SK-N-SH (cell line): ENCODE measurements at regions not wholly inside any gene's neighbourhood (a gene's known extent, or its start where the extent isn't known, plus 50 kb on each side); places are given as distances from the start of the nearest gene placed in this dataset.

Experiments used
- CTCF ChIA-PET: fragments of 300-600, 350-600 bp; formaldehyde crosslinking; extraction: SDS; loops from one replicate; lab custom pipeline; 2021; lab: Yijun Ruan, JAX
- POLR2A ChIA-PET: fragments of 350-600 bp; sonication (Branson Sonifier 250); formaldehyde crosslinking; extraction: SDS; loops from one replicate; lab custom pipeline; 2020; ENCODE audit warnings: antibody characterized with exemption, inconsistent platforms; lab: Yijun Ruan, JAX
- DNase-seq: peaks from one replicate; pipeline ENCODE4 v3.0.0; 2012
- H2AFZ ChIP-seq: fragments of 200-600 bp; sonication (generic); 2 replicates; pipeline ENCODE4 v1.8.1; 2016; ENCODE audit warnings: antibody characterized with exemption, mild to moderate bottlenecking, low read depth
- H3F3A ChIP-seq: fragments of 200-600 bp; sonication (generic); replicated peaks from 2 replicates; pipeline ENCODE3; 2016; ENCODE audit warnings: antibody characterized with exemption, mild to moderate bottlenecking; ENCODE audit not compliant: insufficient read depth
- H3K27ac ChIP-seq, 2 experiments: fragments of 200-500 bp in 1 of 2; fragments of 200-600 bp in 1 of 2; sonication (Bioruptor generic) in 1 of 2; sonication (generic), shearing (Covaris generic) in 1 of 2; 2 replicates each; pipeline versions ENCODE4 v1.5.1 to v1.6.1; 2014 to 2016; ENCODE audit warnings: low read depth in 2 of 2, inconsistent platforms in 1 of 2, low read length in 1 of 2, mild to moderate bottlenecking in 1 of 2, mixed read lengths in 1 of 2
- H3K27me3 ChIP-seq: fragments of 200-600 bp; sonication (generic), shearing (Covaris generic); 2 replicates; pipeline ENCODE4 v1.6.1; 2016; ENCODE audit warnings: mixed run types; ENCODE audit not compliant: insufficient read depth
- H3K36me3 ChIP-seq, 2 experiments: fragments of 200-500 bp in 1 of 2; fragments of 200-600 bp in 1 of 2; sonication (Bioruptor generic) in 1 of 2; sonication (generic) in 1 of 2; replicated peaks in 1 of 2; 2 replicates each; pipeline versions ENCODE3 to v1.5.1; 2014 to 2016; ENCODE audit warnings: low read length in 1 of 2, mild to moderate bottlenecking in 1 of 2; ENCODE audit not compliant: insufficient read depth in 2 of 2, control insufficient read depth in 1 of 2
- H3K4me1 ChIP-seq, 2 experiments: fragments of 200-500 bp in 1 of 2; fragments of 200-600 bp in 1 of 2; sonication (Bioruptor generic) in 1 of 2; sonication (generic), shearing (Covaris generic) in 1 of 2; 2 replicates each; pipeline versions ENCODE4 v1.5.1 to v1.6.1; 2014 to 2016; ENCODE audit warnings: low read depth in 1 of 2, low read length in 1 of 2, mixed run types in 1 of 2; ENCODE audit not compliant: insufficient read depth in 2 of 2, control insufficient read depth in 1 of 2
- H3K4me2 ChIP-seq: fragments of 200-600 bp; sonication (generic), shearing (Covaris generic); 2 replicates; pipeline ENCODE4 v1.6.1; 2017; ENCODE audit warnings: mixed run types
- H3K4me3 ChIP-seq, 2 experiments: fragments of 200-500 bp in 1 of 2; fragments of 200-600 bp in 1 of 2; sonication (Bioruptor generic) in 1 of 2; sonication (generic), shearing (Covaris generic) in 1 of 2; 2 replicates each; pipeline versions ENCODE4 v1.5.1 to v1.8.1; 2014 to 2016; ENCODE audit warnings: low read depth in 2 of 2, inconsistent platforms in 1 of 2, low read length in 1 of 2, mild to moderate bottlenecking in 1 of 2, mixed read lengths in 1 of 2, moderate library complexity in 1 of 2
- H3K79me2 ChIP-seq: fragments of 200-600 bp; sonication (generic); 2 replicates; pipeline ENCODE4 v1.8.1; 2017; ENCODE audit warnings: mild to moderate bottlenecking; ENCODE audit not compliant: insufficient read depth
- H3K9ac ChIP-seq: fragments of 200-600 bp; sonication (generic); 2 replicates; pipeline ENCODE4 v1.6.1; 2017; ENCODE audit warnings: mixed run types
- H3K9me2 ChIP-seq: fragments of 200-600 bp; sonication (generic); 2 replicates; pipeline ENCODE4 v1.6.1; 2017; ENCODE audit warnings: mixed run types
- H3K9me3 ChIP-seq: fragments of 200-600 bp; sonication (generic); 2 replicates; pipeline ENCODE4 v1.6.1; 2017; ENCODE audit warnings: mixed run types, mild to moderate bottlenecking, moderate library complexity
- H4K20me1 ChIP-seq: fragments of 200-600 bp; sonication (generic); 2 replicates; pipeline ENCODE4 v1.6.1; 2017; ENCODE audit warnings: mild to moderate bottlenecking, mixed run types; ENCODE audit not compliant: insufficient read depth
- EP300 ChIP-seq, 2 experiments: IDR thresholded peaks; 2 replicates each; pipeline versions ENCODE4 v1.4.0 to v1.6.1; 2012; ENCODE audit warnings: borderline replicate concordance in 1 of 2, low read depth in 1 of 2, low read length in 1 of 2
- FOXJ3 ChIP-seq: sonication (generic); formaldehyde crosslinking; IDR thresholded peaks from 2 replicates; pipeline ENCODE4 v1.5.1; 2020; ENCODE audit warnings: mild to moderate bottlenecking, missing genetic modification reagents
- FOXM1 ChIP-seq: IDR thresholded peaks from 2 replicates; pipeline ENCODE4 v1.4.0; 2012; ENCODE audit warnings: low read depth, mild to moderate bottlenecking
- GATA2 ChIP-seq: sonication (generic); formaldehyde crosslinking; IDR thresholded peaks from 2 replicates; pipeline ENCODE4 v1.5.0; 2020; ENCODE audit warnings: mild to moderate bottlenecking, missing genetic modification reagents
- JUND ChIP-seq: IDR thresholded peaks from 2 replicates; pipeline ENCODE4 v1.4.0; 2012
- MEF2A ChIP-seq: IDR thresholded peaks from 2 replicates; pipeline ENCODE4 v1.4.0; 2012; ENCODE audit warnings: low read depth, borderline replicate concordance
- POLR2AphosphoS5 ChIP-seq: IDR thresholded peaks from 2 replicates; pipeline ENCODE4 v1.6.1; 2012; ENCODE audit warnings: low read depth, low read length
- RAD21 ChIP-seq: IDR thresholded peaks from 2 replicates; pipeline ENCODE4 v1.6.1; 2012; ENCODE audit warnings: mild to moderate bottlenecking, low read length
- RXRA ChIP-seq: IDR thresholded peaks from 2 replicates; pipeline ENCODE4 v1.4.0; 2012; ENCODE audit warnings: low read depth, mild to moderate bottlenecking, borderline replicate concordance
- SIN3A ChIP-seq: IDR thresholded peaks from 2 replicates; pipeline ENCODE4 v1.6.1; 2012; ENCODE audit warnings: low read depth, mild to moderate bottlenecking, low read length, moderate library complexity, borderline replicate concordance
- SMC3 ChIP-seq: IDR thresholded peaks from 2 replicates; pipeline ENCODE4 v1.6.1; 2012; ENCODE audit warnings: low read depth, low read length, improper control_type of control experiment
- TCF12 ChIP-seq: IDR thresholded peaks from 2 replicates; pipeline ENCODE4 v1.4.0; 2012
- TEAD4 ChIP-seq: IDR thresholded peaks from 2 replicates; pipeline ENCODE4 v1.4.0; 2012; ENCODE audit warnings: mild to moderate bottlenecking, borderline replicate concordance; ENCODE audit not compliant: insufficient read depth
- YY1 ChIP-seq: IDR thresholded peaks from 2 replicates; pipeline ENCODE4 v1.4.0; 2012; ENCODE audit warnings: low read depth, mild to moderate bottlenecking
- WGBS: methylation state at CpG from one replicate; pipeline ENCODE4 v1.1.6; 2017; ENCODE audit warnings: low lambda C conversion rate; 5-methylcytosine and 5-hydroxymethylcytosine counted together
- TF ChIP-seq, protein P1 (sequence below): IDR thresholded peaks from 2 replicates; pipeline ENCODE4 v1.6.1; 2012; ENCODE audit warnings: mild to moderate bottlenecking, low read depth, low read length, moderate library complexity
- TF ChIP-seq, protein P2 (sequence below): fragments of 150-350 bp; IDR thresholded peaks from 2 replicates; pipeline ENCODE4 v1.6.1; 2017; ENCODE audit warnings: antibody characterized with exemption, low read length, low read depth, borderline replicate concordance
- TF ChIP-seq, protein P3 (sequence below): IDR thresholded peaks from 2 replicates; pipeline ENCODE4; 2012

DNA sequence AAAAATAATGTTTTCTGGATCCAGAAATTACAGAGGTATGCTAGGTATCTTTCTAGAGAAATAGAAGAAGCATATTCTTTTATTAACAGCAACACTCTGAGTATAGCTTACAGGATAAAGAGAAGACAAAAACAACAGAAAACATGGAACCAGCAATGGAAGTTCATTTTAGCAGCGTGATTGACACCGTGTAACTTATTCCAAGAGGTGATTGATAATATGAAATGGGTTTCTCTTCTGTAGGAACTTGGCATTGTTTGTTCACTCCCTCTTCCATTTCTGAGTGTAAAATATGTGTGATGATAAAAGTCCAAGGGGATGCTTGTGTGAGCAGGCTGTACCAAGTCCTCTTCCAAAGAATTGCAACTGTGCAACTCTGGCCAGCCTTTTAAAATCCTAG lies 303.0 kb downstream of the COL12A1 start:
- ChIA-PET CTCF (no interaction called here), POLR2A (no interaction called here)
- Histone ChIP-seq H3K9ac (no peak overlapping the region), H3K79me2 (no peaks in the 10 kb centered on the region), H3K4me2 (no peak overlapping the region), H3K9me2 (no peaks in the 10 kb centered on the region), H3K36me3 (no peaks in the 10 kb centered on the region), H3K4me3 (no peak overlapping the region), H3F3A (no peaks in the 10 kb centered on the region), H2AFZ (no peak overlapping the region), H3K9me3 (no peaks in the 10 kb centered on the region), H3K27ac (no peak overlapping the region), H3K27me3 (no peaks in the 10 kb centered on the region), H3K4me1 (no peaks in the 10 kb centered on the region), H4K20me1 (no peaks in the 10 kb centered on the region)
- DNase-seq, result no peak
- TF ChIP-seq YY1 (no peak), RAD21 (no peak), JUND (no peak), EP300 (IDR thresholded peaks at IDR 0.05; ENCODE audit: borderline replicate concordance in 1 of 2, low read depth in 1 of 2, low read length in 1 of 2) (no peak), FOXM1 (no peak), TCF12 (no peak), SIN3A (no peak), GATA2 (CRISPR knock-in tag) (no peak), MEF2A (no peak), FOXJ3 (no peak), SMC3 (no peak), RXRA (no peak), TEAD4 (no peak), POLR2AphosphoS5 (no peak)
- TF ChIP-seq, protein P1, sequence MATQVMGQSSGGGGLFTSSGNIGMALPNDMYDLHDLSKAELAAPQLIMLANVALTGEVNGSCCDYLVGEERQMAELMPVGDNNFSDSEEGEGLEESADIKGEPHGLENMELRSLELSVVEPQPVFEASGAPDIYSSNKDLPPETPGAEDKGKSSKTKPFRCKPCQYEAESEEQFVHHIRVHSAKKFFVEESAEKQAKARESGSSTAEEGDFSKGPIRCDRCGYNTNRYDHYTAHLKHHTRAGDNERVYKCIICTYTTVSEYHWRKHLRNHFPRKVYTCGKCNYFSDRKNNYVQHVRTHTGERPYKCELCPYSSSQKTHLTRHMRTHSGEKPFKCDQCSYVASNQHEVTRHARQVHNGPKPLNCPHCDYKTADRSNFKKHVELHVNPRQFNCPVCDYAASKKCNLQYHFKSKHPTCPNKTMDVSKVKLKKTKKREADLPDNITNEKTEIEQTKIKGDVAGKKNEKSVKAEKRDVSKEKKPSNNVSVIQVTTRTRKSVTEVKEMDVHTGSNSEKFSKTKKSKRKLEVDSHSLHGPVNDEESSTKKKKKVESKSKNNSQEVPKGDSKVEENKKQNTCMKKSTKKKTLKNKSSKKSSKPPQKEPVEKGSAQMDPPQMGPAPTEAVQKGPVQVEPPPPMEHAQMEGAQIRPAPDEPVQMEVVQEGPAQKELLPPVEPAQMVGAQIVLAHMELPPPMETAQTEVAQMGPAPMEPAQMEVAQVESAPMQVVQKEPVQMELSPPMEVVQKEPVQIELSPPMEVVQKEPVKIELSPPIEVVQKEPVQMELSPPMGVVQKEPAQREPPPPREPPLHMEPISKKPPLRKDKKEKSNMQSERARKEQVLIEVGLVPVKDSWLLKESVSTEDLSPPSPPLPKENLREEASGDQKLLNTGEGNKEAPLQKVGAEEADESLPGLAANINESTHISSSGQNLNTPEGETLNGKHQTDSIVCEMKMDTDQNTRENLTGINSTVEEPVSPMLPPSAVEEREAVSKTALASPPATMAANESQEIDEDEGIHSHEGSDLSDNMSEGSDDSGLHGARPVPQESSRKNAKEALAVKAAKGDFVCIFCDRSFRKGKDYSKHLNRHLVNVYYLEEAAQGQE, result no peak
- TF ChIP-seq, protein P2, sequence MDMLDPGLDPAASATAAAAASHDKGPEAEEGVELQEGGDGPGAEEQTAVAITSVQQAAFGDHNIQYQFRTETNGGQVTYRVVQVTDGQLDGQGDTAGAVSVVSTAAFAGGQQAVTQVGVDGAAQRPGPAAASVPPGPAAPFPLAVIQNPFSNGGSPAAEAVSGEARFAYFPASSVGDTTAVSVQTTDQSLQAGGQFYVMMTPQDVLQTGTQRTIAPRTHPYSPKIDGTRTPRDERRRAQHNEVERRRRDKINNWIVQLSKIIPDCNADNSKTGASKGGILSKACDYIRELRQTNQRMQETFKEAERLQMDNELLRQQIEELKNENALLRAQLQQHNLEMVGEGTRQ, result no peak
- TF ChIP-seq, protein P3, sequence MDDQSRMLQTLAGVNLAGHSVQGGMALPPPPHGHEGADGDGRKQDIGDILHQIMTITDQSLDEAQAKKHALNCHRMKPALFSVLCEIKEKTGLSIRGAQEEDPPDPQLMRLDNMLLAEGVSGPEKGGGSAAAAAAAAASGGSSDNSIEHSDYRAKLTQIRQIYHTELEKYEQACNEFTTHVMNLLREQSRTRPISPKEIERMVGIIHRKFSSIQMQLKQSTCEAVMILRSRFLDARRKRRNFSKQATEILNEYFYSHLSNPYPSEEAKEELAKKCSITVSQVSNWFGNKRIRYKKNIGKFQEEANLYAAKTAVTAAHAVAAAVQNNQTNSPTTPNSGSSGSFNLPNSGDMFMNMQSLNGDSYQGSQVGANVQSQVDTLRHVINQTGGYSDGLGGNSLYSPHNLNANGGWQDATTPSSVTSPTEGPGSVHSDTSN, result no peak
- 11% methylated on average over 2 of the region's 2 CpGs for WGBS
